ENCODE measurements at regions not wholly inside any gene's neighbourhood (a gene's known extent, or its start where the extent isn't known, plus 50 kb on each side); places are given as distances from the start of the nearest gene placed in this dataset.

GRCh38 chr6:71476371-71476770 is 187.8 kb downstream of the OGFRL1 start:
- TF ChIP-seq POLR2A (IDR thresholded peaks at IDR 0.05) (no peak), POLR2AphosphoS5 (IDR thresholded peaks at IDR 0.05; ENCODE audit: insufficient read depth in 1 of 2, low read depth in 1 of 2) (no peak), CTCF (IDR thresholded peaks at IDR 0.05) (no peak)
- intact Hi-C loops (cut with DNase I): no loop called here

GRCh38 chr6:71476872-71477271 is 188.3 kb downstream of the OGFRL1 start:
- Histone ChIP-seq H3K27me3 (no peaks in the 10 kb centered on the region), H3K4me3 (no peak overlapping the region), H3K27ac (no peak overlapping the region), H3K4me1 (peaks cover 8% of the 10 kb centered on the region), H3K9me3 (no peaks in the 10 kb centered on the region), H3K36me3 (no peaks in the 10 kb centered on the region)
- intact Hi-C loops (cut with DNase I): no loop called here
- TF ChIP-seq POLR2AphosphoS5 (IDR thresholded peaks at IDR 0.05; ENCODE audit: insufficient read depth in 1 of 2, low read depth in 1 of 2) (no peak), POLR2A (IDR thresholded peaks at IDR 0.05) (no peak), CTCF (IDR thresholded peaks at IDR 0.05) (no peak)
- DNase-seq (ENCODE audit: extremely low spot score in 2 of 2): no peak

More at GRCh38 chr6:71476371-71476770, 187.8 kb downstream of the OGFRL1 start:
- no peak for DNase-seq (ENCODE audit: extremely low spot score in 2 of 2)
- no peaks in the 10 kb centered on the region for H3K27me3 ChIP-seq
- H3K9me3 ChIP-seq: no peaks in the 10 kb centered on the region
- peaks cover 8% of the 10 kb centered on the region for H3K4me1 ChIP-seq
- no peak overlapping the region for H3K4me3 ChIP-seq
- H3K36me3 ChIP-seq: no peaks in the 10 kb centered on the region
- no peak overlapping the region for H3K27ac ChIP-seq

DNA sequence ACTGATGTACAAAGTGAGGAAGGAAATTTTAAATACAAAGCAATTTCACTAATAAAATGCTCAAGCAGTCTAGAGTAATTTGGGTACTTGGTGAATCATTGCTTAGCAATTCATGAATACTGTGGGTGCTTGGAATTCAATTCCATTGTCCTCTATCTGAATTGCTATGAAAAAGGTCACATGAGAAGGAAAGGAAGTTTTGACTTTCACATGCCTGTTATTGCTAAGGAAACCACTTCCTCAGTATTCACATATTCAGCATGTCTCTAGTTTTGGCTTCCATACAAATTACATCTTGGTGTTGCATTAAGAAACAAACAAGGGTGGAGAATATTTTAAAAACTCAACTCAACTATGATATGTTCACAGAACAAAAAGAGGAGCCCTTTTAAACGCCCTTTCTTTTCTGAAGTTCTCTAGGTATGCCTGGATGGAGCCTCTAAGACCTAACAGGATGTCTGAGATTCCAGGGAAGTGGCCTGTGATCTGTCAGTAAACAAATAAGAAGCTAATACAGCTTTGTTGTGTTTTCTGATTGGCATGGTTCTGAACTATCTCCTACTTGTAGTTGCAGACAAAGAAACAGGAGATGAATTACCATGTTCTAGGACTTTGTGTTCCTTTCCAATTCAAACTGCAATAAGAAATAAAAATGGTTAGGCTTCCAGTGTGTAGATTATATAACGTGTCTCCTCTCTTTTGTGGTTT is 190.4 kb downstream of the OGFRL1 start:
- TF ChIP-seq POLR2A (IDR thresholded peaks at IDR 0.05): no peak
- peak in 1 of 2 donors; percentile 78 for TF ChIP-seq POLR2AphosphoS5 (IDR thresholded peaks at IDR 0.05; ENCODE audit: insufficient read depth in 1 of 2, low read depth in 1 of 2)
- TF ChIP-seq CTCF (IDR thresholded peaks at IDR 0.05): no peak
- Histone ChIP-seq H3K27ac (peak overlapping the region; percentile 36), H3K4me3 (no peak overlapping the region), H3K27me3 (no peaks in the 10 kb centered on the region), H3K9me3 (no peaks in the 10 kb centered on the region), H3K36me3 (no peaks in the 10 kb centered on the region), H3K4me1 (peaks cover 8% of the 10 kb centered on the region)
- DNase-seq (ENCODE audit: extremely low spot score in 2 of 2): no peak
- intact Hi-C loops (cut with DNase I): no loop called here

- Histone ChIP-seq H3K27ac (no peak overlapping the region), H3K4me3 (no peak overlapping the region), H3K4me1 (peaks cover 8% of the 10 kb centered on the region), H3K36me3 (no peaks in the 10 kb centered on the region), H3K27me3 (no peaks in the 10 kb centered on the region), H3K9me3 (no peaks in the 10 kb centered on the region)
- intact Hi-C loops (cut with DNase I): no loop called here
- no peak for DNase-seq (ENCODE audit: extremely low spot score in 2 of 2)
- no peak for TF ChIP-seq CTCF (IDR thresholded peaks at IDR 0.05)
Measured at GRCh38 chr6:71480577-71480976, 192.0 kb downstream of the OGFRL1 start.

- Histone ChIP-seq H3K27me3 (no peaks in the 10 kb centered on the region), H3K4me3 (no peak overlapping the region), H3K36me3 (no peaks in the 10 kb centered on the region), H3K9me3 (no peaks in the 10 kb centered on the region), H3K4me1 (peaks cover 8% of the 10 kb centered on the region), H3K27ac (no peak overlapping the region)
- no peak for DNase-seq (ENCODE audit: extremely low spot score in 2 of 2)
- intact Hi-C loops (cut with DNase I): no loop called here
- TF ChIP-seq POLR2AphosphoS5 (IDR thresholded peaks at IDR 0.05; ENCODE audit: insufficient read depth in 1 of 2, low read depth in 1 of 2): no peak
- TF ChIP-seq POLR2A (IDR thresholded peaks at IDR 0.05): no peak
- TF ChIP-seq CTCF (IDR thresholded peaks at IDR 0.05): no peak
Measured at GRCh38 chr6:71481011-71481410, 192.4 kb downstream of the OGFRL1 start.
